GM19240 (cell line): ENCODE measurements at regions not wholly inside any gene's neighbourhood (a gene's known extent, or its start where the extent isn't known, plus 50 kb on each side); places are given as distances from the start of the nearest gene placed in this dataset.

ENCODE experiments used
- DNase-seq: peaks from one replicate; pipeline ENCODE4 v3.0.0; 2011; ENCODE audit warnings: low spot score; ENCODE audit not compliant: insufficient read length

DNA sequence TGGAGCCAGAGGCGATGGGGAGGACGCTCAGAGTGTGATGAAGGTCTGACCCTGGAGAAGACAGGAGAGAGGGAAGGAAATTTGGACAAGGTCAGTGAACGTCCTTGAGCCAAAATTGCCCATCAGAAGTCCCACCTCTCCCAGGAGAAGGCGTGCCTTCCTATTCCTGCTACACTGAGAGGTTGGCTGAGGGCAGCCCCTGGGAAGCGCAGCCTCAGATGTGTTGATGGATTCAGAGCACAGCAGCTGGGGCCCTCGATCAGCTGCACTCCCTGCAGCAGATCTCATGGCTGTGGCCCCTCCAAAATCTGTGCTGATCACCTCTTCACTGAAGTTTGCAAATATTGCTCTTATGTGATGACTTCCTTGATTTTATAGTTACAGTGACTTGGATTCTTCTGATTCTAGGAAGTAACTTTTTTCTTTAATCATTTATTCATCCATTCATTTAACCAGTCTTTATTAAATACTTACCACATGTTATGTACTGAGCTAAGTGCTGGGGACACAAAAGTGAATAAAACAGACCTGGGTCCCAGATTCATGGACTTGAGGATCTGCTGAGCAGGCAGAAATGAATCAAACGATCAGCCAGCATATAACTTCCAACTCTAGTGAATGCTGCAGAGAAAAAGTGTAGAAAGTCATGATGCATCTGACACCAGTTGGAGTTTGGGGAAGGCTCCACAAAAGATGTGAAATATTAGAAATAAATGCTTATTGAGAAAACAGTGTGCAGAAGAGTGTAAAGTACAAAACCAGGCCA is 69.6 kb upstream of the ARMC2 start:
- DNase-seq, result no peak

DNA sequence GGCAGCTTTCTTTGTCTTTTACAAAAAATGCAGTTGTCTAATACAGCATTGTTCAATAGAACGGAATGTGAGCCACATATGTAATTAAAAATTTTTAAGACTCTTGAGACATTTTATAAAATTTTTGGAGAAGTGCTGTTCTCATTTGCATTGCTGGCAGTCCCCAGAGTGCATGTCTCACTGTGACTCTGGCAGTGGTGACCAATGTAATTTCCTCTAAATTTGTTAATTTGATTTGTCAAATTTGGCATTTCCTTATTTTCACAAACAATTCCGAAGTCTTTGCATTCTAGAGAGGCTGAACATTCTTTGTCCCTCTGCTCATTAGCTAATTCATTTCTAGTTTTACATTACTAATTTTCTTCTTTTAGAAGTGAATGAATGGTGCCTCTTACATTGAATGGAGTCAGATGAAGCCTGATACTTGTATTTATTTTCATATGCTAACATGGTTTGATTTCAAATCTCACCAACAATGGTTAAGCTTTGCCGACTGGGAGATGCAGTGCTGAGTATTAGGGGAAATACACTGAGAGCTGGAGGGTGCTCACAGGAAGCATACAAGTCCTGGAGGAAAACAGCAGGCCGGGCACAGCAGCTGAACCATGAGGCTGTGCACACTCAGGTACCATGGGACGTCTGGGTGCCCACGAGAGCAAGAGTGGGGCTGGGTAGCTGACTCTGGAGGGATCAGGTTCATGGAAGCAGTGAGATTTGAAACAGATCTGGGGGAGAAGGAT is 68.5 kb upstream of the ARMC2 start:
- no peak for DNase-seq

DNA sequence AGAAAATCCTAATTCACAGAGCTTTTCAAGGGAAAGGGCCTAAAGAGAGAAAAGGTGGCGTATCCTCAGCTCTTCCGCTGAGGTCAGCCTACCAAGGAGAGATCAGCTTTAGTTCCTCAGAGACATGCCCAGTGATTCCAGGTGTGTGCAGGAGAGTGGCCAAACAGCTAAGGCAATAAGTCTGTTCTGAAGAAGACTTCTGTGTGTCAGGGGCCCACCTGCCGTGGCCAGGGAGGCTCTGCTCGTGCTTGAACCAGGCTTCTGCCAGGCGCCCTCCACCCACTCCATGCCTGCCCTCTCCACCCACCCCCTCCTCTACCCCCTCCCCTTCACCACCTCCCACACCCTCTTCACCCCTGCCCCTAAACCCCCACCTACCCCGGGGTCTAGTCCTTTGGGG is 67.4 kb upstream of the ARMC2 start:
- no peak for DNase-seq

DNA sequence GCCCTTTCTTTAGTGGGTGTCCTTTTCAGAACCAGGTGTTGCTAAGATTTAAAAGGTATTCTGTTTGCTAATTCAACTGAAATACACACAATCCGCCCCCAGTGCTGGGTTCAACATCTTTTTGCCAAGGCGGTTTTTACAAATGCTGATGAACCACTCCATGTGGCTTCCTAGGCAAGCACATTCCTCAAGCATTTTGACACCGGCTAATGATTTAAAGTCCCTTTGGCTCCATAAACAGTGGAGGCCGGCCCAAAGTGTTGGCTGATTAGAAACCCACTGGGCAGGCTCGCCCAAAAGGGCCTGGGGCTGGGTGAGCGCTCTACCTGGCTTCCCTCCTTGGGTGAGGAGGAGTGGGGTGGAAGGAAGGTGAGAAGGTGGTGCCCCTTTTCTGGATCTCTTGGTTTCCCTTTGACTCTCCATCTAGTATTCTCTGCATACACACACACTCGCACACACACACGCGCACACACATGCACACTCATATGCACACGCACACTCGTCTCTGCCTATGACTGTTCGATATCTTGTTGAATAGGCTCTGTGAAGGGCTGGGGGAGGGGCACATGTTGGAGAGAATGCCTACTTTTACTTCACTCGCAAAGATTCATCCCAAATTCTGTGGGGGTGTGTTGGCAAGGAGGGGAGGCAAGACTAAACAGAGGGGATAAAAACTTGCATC is 66.7 kb upstream of the ARMC2 start:
- no peak for DNase-seq

DNA sequence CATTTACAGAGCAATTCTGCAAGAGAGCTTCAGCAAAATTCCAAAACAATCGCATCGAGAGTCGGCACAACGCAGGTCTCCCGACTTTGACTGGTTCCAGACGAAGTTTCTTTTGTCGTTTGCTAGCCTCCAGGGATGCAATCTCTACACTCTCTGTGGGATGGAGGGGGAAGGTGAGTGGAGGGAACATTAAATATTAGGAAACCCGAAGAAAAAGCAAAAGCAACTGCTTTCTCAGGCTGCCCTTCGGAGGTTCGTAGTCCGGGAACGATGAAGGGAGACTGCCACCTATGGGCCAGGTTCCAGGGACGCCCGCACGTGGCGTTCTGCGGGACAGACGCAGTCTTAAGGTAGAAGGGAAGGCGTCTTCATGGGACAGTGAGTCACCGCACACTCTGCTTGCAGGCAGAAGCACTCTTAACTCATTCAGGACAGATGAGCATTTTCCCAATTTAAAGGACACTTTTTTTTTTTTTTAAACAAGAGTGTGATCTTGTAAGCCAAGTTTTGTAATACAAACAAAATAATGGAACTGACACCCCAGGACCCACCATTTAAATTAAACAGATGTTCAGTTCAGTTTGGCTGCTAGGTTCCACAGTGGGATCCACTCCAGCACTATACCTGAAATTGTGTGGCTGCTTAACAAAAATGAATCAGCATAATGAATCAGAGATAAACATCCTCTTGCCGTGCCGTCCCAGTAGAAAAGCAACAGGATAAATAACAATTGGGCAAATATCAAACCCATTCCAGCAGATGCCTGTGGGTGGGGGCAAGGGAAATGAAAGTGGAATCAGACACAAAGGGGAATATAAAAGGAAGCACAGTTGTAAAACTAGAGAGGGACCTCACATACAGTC is 65.8 kb upstream of the ARMC2 start:
- DNase-seq, result peak; percentile 46

DNA sequence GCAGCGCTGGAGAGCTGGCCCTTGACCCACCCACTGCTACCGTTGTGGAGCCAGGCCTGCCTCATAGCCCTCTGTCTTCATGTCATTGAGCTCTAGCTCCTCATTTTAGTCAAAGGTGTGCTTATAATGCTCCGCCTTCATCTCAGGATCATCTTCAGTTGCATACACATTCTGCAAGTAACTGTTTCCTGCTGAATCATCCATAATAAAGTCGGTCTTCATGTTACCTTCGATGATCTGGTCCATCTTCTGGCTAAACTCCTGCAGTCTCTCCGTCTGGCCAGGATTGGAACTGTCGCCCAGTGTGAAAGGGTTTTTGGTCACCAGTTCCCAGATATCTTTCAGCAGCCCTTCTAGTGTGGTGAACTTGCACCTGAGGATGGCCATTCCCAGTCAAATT is 62.6 kb upstream of the ARMC2 start:
- no peak for DNase-seq

DNA sequence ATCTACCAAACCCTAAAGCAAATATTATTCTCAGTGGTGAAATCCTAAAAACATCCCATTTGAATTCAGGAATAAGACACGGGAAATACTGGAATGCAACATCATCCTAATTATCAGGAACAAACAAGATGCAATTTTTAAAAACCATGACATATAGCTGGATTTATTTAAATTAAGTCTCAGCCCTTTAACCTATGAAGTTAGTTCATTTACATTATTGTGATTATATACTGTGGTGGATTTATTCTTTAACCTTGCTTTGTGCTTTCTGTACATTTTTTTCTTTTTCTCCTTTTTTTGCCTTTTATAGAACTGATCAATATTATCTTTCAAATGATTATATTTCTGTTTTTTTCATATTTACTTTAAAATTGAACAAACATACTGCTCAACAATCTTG is 59.8 kb upstream of the ARMC2 start:
- no peak for DNase-seq

DNA sequence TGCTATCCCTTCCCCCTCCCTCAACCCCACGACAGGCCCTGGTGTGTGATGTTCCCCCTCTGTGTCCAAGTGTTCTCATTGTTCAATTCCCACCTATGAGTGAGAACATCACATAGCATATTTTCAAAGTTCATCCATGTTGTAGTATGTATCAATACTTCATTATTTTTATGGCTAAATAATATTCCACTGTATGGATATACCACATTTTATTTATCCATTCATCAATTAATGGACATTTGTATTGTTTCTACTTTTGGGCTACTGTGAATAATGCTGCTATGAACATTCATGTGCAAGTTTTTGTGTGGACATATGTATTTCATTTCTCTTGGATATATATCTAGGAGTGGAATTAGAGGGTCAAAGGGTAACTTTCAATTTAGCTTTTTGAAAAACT is 58.7 kb upstream of the ARMC2 start:
- no peak for DNase-seq

DNA sequence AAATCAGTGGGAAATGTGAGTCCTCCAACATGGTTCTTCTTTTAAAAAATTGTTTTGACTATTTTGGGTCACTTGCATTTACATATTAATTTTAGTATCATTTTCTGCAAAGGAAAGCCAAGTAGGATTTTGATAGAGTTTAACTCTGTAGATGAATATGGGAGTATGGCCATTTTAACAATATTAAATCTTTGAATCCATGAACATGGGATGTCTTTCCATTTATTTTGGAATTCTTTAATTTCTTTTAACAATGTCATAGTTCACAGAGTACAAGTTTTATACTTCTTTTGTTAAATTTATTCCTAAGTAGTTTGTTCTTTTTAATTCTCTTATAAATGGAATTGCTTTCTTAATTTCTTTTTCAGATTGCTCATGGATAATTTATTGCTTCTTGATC is 56.5 kb upstream of the ARMC2 start:
- DNase-seq, result no peak

DNA sequence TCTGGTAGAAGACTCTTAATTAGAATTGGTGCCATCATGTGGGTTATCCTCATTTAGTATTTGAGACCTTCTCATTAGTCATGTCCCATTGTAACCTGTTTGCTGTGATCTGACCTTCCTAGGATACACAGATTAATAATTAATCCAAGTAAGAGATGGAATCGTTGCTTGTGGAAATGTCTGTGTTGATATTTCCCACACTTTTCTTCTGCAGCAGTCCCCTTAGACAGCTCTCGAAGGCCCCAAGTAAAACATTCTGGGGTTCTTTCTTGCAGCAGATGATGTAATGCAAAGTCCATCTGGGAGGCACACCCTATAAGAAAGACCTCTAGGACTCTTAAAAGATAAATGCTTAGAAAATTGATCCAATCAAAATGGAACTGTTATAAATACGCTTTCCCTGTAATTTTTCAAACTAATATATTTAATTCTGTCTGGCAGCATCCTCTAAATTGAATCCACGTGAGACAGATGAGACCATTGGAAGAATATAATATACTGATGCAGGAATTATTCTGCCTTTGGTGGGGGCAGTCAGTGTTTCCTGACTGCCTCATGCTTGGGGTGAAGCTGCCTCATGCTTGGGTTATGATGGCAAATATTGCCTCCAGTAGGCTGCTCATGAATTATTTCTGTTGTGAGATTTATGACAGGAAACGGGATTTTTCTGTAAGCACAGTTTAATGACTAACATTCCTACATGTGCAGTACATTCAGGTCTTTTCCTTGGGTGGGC is 54.5 kb upstream of the ARMC2 start:
- no peak for DNase-seq

DNA sequence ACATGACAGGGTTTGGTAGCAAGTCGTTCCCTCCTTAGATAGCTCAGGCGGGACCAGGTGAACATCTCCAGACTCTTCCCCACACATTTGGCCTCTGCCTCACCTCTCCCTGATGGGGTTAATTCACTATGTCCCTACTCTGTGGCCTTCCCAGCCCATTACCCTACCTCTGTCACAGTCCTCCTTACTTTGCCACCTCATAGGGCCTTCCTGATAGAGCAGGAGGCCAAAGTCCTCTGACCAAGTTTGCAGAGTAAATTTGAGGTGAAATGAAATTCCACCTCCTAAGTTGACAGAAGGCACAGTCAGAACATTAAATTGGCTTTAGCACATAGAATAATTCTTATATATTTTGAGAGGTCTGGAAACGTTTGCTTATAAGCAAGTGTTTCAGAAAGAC is 53.1 kb upstream of the ARMC2 start:
- no peak for DNase-seq

DNA sequence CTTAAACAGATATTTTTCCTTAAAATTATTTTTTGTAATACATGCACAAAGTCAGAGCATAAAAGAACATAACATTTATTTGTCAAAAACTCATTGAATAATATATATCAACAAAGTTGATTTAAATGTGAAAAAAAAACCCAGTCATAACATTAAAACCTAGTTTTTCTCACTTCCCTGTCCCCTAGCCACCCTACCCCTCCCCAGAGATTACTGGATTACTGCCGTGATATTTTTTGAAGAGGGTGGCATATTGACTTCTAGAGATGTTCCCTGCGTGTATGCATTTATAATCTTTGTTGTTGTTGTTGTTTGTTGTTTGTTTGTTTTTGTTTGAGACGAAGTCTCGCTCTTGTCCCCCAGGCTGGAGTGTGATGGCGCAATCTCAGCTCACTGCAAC is 52.4 kb upstream of the ARMC2 start:
- no peak for DNase-seq

DNA sequence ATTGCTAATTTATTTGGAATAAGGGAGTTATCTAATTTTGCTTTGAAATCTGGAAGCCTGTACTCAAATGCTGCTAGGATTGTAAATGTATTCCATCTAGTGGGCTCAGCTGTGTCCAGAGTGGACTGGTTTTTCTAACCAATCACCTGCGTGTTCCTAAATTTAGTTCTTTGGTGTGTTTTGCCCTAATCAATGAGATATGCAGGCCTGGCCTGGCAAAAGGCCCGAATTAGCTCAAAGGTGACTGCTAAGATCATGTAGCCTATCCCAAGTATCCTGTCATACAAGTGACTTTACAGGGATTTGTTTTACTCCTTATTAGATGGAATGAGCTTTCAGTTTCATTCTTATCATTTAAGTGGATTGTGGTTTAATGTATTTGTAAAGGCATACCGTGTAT is 51.3 kb upstream of the ARMC2 start:
- no peak for DNase-seq

DNA sequence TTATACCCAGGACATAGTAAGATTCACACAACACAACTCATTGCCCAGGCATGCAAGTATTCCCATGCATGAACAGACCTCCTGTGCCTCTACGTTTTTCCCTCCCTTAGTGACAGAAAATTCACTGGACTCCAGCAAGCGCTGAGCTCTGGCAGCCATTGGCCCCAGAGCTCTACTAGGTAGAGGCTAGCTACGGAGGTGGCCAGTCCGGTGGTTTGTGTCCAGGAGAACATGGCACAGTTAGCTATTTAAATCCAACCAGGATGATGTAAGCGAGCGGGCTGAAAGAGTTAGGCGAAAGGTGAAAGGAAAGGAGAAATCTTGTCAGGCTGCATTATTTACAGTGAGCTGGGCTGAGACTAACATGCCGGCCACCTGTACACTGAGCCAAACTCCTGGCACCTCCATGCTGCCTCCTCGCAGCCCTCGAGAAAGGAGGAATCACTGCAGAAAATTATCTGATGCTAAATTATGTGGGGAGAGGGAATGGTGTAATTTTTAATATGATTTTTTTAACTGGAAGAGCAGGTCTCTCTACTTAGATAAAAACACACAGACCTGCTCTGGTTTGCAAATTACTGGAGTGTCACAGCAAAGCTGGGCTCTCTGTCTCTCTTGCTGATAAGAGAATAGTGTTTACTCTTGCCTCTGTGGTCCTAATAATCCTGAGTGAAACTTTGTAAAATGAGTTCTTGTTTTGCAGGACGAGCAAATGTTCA is 50.1 kb upstream of the ARMC2 start:
- no peak for DNase-seq
